K562 (cell line): ENCODE measurements at regions not wholly inside any gene's neighbourhood (a gene's known extent, or its start where the extent isn't known, plus 50 kb on each side); places are given as distances from the start of the nearest gene placed in this dataset.

ENCODE experiments used
- ADNP ChIP-seq: fragments of 200-800 bp; sonication (Bioruptor generic); IDR thresholded peaks from 2 replicates; pipeline ENCODE4 v1.6.1; 2016; ENCODE audit warnings: missing genetic modification characterization, missing compliant biosample characterization
- CBX2 ChIP-seq: fragments of 200-600 bp; sonication (generic); IDR thresholded peaks from one replicate; pipeline ENCODE4 v1.6.1; 2012; ENCODE audit warnings: mild to moderate bottlenecking, low read length, inconsistent platforms; ENCODE audit not compliant: insufficient read depth, poor library complexity, severe bottlenecking
- HNRNPH1 ChIP-seq: fragments of 200-400 bp; formaldehyde crosslinking; optimal IDR thresholded peaks from 2 replicates; pipeline ENCODE3; 2017; ENCODE audit warnings: low read depth, mild to moderate bottlenecking, low read length, moderate library complexity
- IRF2 ChIP-seq: sonication (generic); formaldehyde crosslinking; IDR thresholded peaks from 2 replicates; pipeline ENCODE4 v1.8.1; 2022; ENCODE audit warnings: mild to moderate bottlenecking, missing genetic modification reagents
- JUND ChIP-seq, 2 experiments: IDR thresholded peaks; 2 replicates in 1 of 2; 3 replicates in 1 of 2; pipeline ENCODE4 v1.6.1; 2011; ENCODE audit warnings: borderline replicate concordance in 2 of 2, low read depth in 2 of 2, low read length in 2 of 2, improper control_type of control experiment in 1 of 2, missing biosample characterization in 1 of 2, missing genetic modification characterization in 1 of 2, missing genetic modification reagents in 1 of 2
- MCM2 ChIP-seq: fragments of 450-650 bp; IDR thresholded peaks from 2 replicates; pipeline ENCODE4 v1.6.1; 2017; ENCODE audit warnings: low read depth, mild to moderate bottlenecking
- MTA3 ChIP-seq: fragments of 450-650 bp; formaldehyde crosslinking; IDR thresholded peaks from 2 replicates; pipeline ENCODE4 v1.6.1; 2017; ENCODE audit warnings: mild to moderate bottlenecking, borderline replicate concordance
- MTF1 ChIP-seq: fragments of 250-450 bp; sonication (Bioruptor Pico); IDR thresholded peaks from 2 replicates; pipeline ENCODE4 v1.9.0; 2021; ENCODE audit warnings: moderate library complexity, mild to moderate bottlenecking, inconsistent platforms, borderline replicate concordance
- PCBP2 ChIP-seq: fragments of 200-400 bp; formaldehyde crosslinking; IDR thresholded peaks from 2 replicates; pipeline ENCODE4 v1.6.1; 2018; ENCODE audit warnings: low read length, low read depth, mild to moderate bottlenecking, moderate library complexity; ENCODE audit not compliant: poor library complexity, severe bottlenecking
- PKNOX1 ChIP-seq: fragments of 450-650 bp; IDR thresholded peaks from 2 replicates; pipeline ENCODE4 v1.6.1; 2016
- RCOR1 ChIP-seq, 2 experiments: IDR thresholded peaks; 2 replicates each; pipeline ENCODE4 v1.6.1; 2012; ENCODE audit warnings: low read depth in 2 of 2, low read length in 2 of 2, borderline replicate concordance in 1 of 2, improper control_type of control experiment in 1 of 2
- SREBF1 ChIP-seq: fragments of 150-350 bp; IDR thresholded peaks from 2 replicates; pipeline ENCODE4 v1.6.1; 2014; ENCODE audit warnings: antibody characterized with exemption, low read depth, low read length, borderline replicate concordance
- TRIM25 ChIP-seq: fragments of 450-650 bp; IDR thresholded peaks from 2 replicates; pipeline ENCODE4 v1.7.0; 2016; ENCODE audit warnings: borderline replicate concordance
- ZNF3 ChIP-seq: fragments of 250-450 bp; sonication (Bioruptor Pico); IDR thresholded peaks from 2 replicates; pipeline ENCODE4 v1.5.0; 2021; ENCODE audit warnings: mild to moderate bottlenecking, moderate library complexity
- ZNF354B ChIP-seq: fragments of 250-450 bp; sonication (Bioruptor Pico); IDR thresholded peaks from 2 replicates; pipeline ENCODE4 v1.4.0; 2020
- ZNF584 ChIP-seq: fragments of 200-800 bp; sonication (Bioruptor generic); IDR thresholded peaks from 2 replicates; pipeline ENCODE4 v1.6.1; 2016; ENCODE audit warnings: low read depth, mild to moderate bottlenecking, missing genetic modification characterization, missing compliant biosample characterization
- TF ChIP-seq, protein P1 (sequence below): fragments of 250-450 bp; sonication (Bioruptor Pico); IDR thresholded peaks from 2 replicates; pipeline ENCODE4 v1.5.0; 2021; ENCODE audit warnings: mild to moderate bottlenecking, moderate library complexity
- TF ChIP-seq, protein P2 (sequence below), 2 experiments: IDR thresholded peaks in 1 of 2; conservative IDR thresholded peaks in 1 of 2; 2 replicates each; pipeline ENCODE4 v1.6.1; 2016; ENCODE audit warnings: low read depth in 2 of 2, mild to moderate bottlenecking in 1 of 2, missing compliant biosample characterization in 1 of 2, missing genetic modification characterization in 1 of 2, moderate library complexity in 1 of 2

- TF ChIP-seq TRIM25 (no peak), SREBF1 (no peak), MTF1 (CRISPR knock-in tag) (no peak), PKNOX1 (peak; percentile 84), ZNF584 (CRISPR knock-in tag) (0 out of 2 replicates have a peak, but pooled peaks have one; percentile 23), HNRNPH1 (no peak), JUND (IDR thresholded peaks at IDR 0.05; ENCODE audit: borderline replicate concordance, low read depth, low read length) (peak; percentile 64; the same call in 1 of the 2 replicates), JUND (tag; IDR thresholded peaks at IDR 0.05; ENCODE audit: borderline replicate concordance, low read depth, low read length) (peak; percentile 50; the same call in 2 of the 3 replicates), ZNF354B (no peak), RCOR1 (IDR thresholded peaks at IDR 0.05; ENCODE audit: borderline replicate concordance in 1 of 2, low read depth in 2 of 2, low read length in 2 of 2) (peak; percentile 45 to 93; a peak in 3 of 4 replicates), ZNF3 (CRISPR knock-in tag) (no peak), IRF2 (CRISPR knock-in tag) (no peak), CBX2 (no peak), MTA3 (no peak), MCM2 (no peak), PCBP2 (no peak), ADNP (tag) (no peak)
- TF ChIP-seq, protein P1, sequence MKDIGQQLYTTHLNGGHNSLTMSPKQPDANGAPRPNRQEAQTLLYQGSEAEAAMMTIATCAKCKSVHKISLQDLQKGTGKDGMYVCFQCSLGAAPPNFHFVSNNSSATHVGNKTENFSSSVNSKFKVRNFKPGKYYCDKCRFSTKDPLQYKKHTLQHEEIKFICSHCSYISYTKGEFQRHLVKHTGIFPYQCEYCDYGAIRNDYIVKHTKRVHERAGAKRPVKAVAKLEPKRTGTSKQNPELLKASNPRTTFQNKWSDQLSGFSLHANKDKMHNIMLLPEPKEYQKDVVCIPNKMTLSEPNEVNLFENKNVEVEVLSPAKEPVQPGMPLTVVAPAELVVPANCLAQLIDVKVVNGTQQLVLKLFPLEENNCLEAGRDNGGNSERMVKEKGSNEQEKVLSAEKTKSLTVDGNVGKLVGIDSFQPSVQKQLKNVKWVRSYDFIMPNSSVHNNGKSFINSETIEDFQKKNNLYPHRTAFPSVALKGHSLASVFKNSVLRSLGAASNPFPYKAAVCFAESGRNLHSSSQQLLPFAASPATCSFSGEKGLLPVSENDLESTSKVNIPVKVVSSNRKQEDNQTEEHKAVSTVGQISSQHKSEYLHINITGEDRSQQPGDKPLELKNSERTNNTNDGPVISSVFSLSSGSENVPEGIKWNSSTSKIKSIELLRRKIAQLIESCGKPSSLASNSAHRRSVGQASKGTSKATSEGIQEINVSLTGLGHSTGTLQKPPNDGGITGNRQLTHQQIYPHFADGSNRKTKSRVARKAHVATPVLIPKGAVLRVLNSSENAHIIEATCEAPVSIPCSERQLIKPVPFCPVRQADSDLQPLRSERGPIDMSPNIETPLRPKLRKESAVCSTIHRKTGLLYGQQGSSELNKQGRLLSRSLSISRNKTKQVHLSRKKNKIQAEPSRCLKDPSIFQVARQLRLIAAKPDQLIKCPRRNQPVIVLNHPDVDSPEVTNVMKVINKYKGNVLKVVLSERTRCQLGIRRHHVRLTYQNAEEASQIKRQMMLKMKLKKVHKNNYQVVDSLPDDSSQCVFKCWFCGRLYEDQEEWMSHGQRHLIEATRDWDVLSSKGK (CRISPR knock-in tag), result no peak
- TF ChIP-seq, protein P2, sequence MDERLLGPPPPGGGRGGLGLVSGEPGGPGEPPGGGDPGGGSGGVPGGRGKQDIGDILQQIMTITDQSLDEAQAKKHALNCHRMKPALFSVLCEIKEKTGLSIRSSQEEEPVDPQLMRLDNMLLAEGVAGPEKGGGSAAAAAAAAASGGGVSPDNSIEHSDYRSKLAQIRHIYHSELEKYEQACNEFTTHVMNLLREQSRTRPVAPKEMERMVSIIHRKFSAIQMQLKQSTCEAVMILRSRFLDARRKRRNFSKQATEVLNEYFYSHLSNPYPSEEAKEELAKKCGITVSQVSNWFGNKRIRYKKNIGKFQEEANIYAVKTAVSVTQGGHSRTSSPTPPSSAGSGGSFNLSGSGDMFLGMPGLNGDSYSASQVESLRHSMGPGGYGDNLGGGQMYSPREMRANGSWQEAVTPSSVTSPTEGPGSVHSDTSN (CRISPR knock-in tag; IDR thresholded peaks at IDR 0.05; ENCODE audit: low read depth), result no peak
- TF ChIP-seq, protein P2 (tag; conservative IDR thresholded peaks at IDR 0.05; ENCODE audit: low read depth), result peak; percentile 88
Measured at GRCh38 chr12:92208613-92209121, 63.0 kb upstream of the BTG1 start (continued).
